PC-9 (cell line): ENCODE measurements at regions not wholly inside any gene's neighbourhood (a gene's known extent, or its start where the extent isn't known, plus 50 kb on each side); places are given as distances from the start of the nearest gene placed in this dataset.

Experiments
- CTCF ChIP-seq: fragments of 200-600 bp; sonication (generic); conservative IDR thresholded peaks from 2 replicates; pipeline ENCODE4 v1.6.1; 2017; ENCODE audit warnings: mixed run types, antibody characterized with exemption, mild to moderate bottlenecking, moderate library complexity
- EZH2 ChIP-seq: fragments of 200-600 bp; sonication (generic); IDR thresholded peaks from 2 replicates; pipeline ENCODE4 v1.8.0; 2017; ENCODE audit warnings: antibody characterized with exemption, low read depth

DNA sequence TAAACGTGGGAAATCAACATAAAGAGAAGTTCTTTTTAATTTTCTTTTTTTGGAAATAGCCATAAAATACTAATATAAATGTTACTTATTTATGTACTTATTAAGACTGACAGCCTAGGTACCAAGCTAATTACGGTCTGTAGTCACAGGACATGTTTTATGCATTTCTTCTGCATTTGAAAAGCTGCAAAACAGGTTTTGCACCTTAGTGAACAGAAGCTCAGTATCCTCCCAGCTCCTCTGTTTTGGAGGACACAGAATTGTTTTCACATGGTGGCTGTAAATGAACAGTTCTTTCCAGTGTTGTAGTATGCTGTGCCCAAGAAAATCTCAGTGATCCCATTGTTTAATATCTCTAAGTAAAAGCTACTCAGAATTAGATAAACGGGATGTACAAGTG, 1788.0 kb upstream of the TENM3 start:
- no peak for TF ChIP-seq CTCF
- TF ChIP-seq EZH2 = no peak
